Renal cortical epithelial cell (primary cell): ENCODE measurements at regions not wholly inside any gene's neighbourhood (a gene's known extent, or its start where the extent isn't known, plus 50 kb on each side); places are given as distances from the start of the nearest gene placed in this dataset.
A peak's percentile ranks its signal among the peaks of the same experiment; 100 is the strongest.

ENCODE experiments used
- DNase-seq: peaks from one replicate; pipeline ENCODE4 v3.0.0-alpha.2; 2011; ENCODE audit warnings: low read depth

- no peak for DNase-seq
Observed at GRCh38 chr3:170732660-170733245, 137.2 kb downstream of the RPL22L1 start.

DNA sequence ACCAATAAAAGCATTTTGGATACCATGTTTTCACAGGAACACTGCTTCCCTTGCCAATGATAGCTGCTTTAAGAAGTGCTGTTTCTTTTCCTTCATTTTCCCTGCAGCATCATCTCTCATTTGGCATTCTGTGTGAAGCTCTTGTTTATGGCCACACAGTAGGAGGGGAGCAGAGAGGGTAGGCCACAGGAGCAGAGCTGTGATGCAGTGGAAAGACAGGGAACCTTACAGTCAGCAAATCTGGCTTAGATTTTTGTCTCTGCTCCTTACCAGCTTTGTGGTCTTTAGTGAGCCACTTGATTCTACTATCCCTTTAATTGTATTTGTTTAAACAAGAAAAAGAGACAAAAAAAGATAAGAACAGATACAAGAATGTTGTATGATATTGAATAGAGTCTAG lies 138.7 kb downstream of the RPL22L1 start:
- no peak for DNase-seq

DNA sequence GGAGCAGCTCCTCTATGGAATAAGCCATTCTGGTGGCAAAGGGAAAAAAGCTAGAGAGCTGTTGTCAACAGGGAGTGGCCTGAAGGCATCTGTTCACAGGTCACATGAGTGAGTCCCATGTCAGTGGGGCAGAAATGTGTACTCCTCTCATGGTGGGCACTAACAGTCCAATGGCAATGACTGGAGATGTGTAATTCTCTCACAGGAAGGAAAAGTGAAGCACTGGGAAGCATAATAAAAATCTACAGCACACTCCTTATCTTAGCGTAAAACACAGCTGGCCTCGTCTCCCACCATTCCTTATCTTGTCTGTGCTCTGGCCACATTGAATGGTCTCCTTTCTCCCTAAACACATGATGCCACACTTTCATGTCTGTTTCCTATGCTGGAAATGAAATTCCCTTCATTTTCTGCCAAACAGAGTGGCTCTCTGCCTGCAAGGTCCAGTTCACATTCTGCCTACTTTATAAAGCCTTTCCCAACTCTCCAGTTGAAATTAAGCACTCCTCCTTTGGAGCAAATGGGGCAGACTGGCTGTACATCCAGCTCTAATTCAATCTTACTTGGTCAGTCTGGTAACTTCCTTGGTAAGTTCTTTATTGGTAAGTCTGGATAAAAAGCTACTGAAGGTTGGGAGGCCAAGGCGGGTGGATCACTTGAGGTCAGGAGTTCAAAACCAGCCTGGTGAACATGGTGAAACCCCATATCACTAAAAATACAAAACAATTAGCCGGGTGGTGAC lies 139.8 kb downstream of the RPL22L1 start:
- DNase-seq, result no peak

DNA sequence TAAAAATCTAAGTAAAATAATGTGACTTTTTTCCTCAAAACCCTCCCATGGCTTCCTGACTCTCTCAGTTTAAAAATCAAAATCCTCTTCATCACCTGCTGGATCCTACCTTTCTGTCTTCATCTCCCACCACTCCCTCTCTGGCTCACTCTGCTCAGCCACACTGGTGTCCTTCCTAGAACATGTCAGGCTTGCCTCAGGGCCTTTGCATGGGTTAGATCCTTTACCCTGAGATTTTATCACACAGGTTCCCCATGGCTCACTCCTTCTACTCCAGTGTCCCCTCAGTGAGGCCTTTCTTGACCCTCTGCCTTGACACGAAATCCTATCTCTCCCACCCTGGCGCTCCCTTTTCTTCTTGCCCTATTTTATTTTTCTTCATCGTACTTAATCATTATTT lies 141.8 kb downstream of the RPL22L1 start:
- DNase-seq, result no peak

DNA sequence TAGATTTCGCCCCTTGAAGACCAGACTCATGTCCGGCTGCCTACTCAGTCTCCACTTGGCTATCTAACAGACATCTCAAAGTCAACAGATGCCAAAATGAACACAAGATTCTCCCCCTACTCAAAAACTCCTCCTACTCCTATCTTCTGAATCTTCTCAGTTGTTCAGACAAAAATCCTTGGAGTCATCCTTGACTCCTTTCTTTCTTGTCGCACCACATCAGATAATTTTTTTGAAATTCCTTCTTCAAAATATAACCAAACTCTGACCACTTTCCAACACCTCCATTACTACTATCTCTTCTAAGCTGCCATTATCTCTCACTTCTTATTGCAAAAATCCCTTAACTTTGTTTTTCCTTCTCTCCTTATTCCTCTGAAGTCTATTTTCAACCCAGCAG lies 141.9 kb upstream of the SLC7A14 start:
- DNase-seq, result no peak

GRCh38 chr3:170726976-170727661 lies 141.2 kb upstream of the SLC7A14 start:
- peak; percentile 95 for DNase-seq

GRCh38 chr3:170725285-170725731 lies 139.4 kb upstream of the SLC7A14 start:
- no peak for DNase-seq

DNA sequence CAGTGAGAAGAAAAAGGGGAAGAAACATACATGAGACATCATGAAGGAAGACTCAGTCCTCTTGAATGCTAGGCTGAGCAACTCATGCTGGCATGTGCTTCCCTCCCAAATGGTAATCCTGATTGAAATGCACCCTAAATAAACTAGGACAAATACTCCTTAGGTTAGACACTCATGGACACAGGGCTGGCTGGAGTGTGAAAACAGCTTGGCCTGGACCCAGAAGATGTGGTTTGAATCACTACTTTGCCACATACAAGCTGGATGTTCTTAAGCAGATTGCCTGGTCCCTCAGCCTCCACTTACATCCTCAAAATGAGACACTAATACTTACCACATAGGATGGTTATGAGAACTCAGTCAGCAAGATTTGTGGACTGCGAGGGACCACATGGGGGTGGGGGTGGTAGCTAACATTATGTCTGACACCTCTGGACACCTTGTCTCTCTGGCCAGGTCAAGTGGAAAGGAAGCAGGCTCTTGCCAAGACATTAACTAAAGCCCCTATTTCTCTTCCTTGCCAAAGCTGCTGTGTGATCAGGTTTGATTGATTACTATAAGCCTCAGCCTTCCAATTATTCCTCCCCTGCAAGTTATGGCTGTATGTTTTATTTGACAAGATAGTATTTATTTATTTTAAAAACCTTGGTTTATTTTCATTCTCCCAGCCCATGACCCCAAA lies 138.9 kb upstream of the SLC7A14 start:
- peak; percentile 74 for DNase-seq

- DNase-seq, result peak; percentile 81
Observed at GRCh38 chr3:170723241-170723640, 137.4 kb upstream of the SLC7A14 start.

DNA sequence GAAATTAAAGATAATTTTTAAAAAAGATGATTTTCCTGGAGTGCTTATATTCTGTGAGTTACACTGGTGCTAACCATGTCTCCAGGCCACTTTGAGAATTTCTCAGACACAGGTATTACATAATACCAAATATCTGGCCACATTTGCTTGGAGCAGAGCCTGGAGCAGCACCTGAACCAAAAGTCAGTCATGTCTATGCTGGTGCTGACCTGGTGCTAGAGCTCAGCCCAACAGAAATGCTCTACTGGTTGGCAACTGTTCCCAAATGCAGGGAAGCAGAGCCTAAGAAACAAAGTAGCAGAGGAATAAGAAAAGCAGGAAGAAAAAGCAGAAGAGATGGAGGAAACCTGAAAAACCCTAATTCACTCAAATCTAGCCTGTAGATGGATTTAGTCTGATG lies 135.7 kb upstream of the SLC7A14 start:
- DNase-seq, result peak; percentile 74

DNA sequence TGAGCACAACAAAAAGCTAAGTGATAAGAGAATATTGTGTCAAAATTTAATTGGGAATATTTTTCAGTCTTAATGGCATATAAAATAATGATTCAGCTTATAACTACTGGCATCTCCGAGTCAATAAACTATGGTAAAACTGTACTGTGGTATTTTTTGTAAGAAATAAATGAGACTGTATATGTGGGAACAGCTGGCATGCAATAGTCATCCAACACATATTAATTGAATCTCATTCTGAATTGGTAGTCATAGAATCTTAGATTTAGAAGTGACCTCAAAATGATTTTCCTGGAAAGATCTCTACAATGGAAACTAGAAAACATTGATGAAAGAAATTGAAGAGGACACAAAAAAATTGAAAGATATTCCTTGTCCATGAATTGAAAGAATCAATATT lies 133.4 kb upstream of the SLC7A14 start:
- no peak for DNase-seq

DNA sequence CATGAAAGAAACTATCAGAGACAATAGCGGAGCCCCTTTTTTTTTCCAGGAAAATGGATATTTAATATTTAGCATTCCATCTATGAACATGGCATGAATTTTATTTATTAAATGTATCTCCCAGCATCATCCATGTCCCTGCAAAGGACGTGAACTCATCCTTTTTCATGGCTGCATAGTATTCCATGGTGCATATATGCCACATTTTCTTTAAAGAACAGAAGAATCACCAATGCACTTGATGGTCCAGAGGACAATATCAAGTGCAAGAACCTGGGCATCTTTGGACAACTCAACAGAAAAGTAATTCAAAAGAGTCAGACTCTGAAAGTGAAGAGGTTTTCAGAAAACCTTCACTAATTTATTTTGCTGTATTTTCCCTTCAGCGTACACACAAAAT lies 133.0 kb upstream of the SLC7A14 start:
- DNase-seq, result no peak

- peak; percentile 69 for DNase-seq
Observed at GRCh38 chr3:170717410-170718402, 131.8 kb upstream of the SLC7A14 start.

DNA sequence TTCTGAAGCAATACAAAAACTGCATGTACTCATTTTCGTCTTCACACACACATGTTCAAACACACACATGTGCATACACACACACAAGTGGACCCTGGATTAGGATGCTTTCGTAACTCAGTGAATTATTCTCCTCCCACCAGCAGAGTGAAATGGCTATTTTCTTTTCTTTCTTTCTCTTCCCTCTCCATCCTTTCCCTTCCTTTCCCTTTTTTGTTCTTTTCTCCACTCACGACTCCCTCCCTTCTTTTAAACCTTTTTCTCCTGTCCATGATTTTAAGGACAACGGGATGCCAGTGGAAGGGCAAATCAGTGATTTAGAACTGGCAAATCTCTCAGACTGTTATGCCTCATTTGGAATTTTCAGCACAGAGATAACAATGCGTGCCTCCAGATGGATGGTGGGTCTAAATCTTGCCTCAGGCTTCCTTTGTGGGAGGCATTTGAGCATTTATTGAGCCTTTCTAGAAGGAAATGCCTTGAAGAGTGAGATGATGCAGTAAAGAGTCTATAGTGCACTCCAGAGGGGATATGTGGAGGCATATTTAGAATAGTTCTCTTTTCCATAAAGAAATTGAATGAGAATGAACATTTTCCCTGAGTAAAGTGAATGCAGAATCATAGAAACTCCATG lies 130.4 kb upstream of the SLC7A14 start:
- no peak for DNase-seq

DNA sequence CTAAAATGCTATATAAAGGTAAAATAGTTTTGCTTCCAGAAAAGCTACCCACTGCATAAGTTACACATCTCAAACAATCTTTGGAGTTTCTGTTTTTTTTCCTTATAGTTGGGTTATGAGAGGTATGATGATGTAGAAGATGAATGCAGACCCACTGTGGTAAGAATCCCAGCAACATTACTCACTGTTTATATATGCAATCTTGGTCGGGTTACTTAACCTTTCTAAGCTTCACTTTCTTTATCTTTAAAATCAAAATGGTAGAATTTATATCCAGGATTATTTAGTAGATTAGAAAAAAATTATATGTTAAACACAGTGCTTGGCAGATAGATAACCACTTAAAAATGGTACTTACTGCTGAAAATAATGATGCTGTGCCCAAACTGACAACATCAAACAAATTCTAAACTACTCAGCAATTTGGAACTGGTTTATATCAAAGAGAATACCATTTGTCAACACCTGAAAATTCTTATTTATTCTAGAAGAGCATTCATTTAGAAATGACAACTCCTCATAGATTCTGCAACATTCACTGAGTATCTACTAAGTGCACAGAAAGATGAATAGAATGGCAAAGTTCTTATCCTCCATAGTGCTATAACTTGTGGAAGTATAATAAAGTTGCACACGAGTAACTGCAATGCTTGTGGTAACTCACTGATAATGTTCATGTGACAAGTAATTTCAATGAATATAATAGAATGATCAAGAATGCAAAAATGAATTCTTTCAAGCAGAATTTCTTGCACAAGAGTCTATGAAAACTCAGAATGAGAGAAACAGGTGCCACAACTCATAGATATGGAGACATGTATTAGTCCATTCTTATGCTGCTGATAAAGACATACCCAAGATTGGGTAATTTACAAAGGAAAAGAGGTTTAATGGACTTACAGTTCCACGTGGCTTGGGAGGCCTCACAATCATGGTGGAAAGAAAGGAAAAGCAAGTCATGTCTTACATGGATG lies 129.0 kb upstream of the SLC7A14 start:
- DNase-seq, result peak; percentile 32

DNA sequence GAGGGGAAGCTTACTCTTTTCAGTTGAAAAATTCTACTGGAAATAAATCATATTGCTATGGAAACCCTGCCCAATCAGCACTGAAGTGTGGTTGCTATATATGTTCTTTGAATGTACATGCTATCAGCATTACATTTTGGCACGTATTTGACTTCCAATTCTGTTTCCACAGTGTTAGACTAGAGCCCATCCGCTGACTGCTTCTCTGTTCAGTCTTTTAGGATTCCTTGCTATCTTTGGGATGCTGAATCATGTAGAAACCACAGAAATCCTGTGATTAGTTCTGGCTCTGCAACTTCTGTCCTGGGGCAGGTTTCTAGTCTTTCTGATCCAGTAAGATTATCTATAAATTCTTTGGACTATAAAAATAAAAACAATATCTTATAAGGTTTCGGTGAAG lies 128.2 kb upstream of the SLC7A14 start:
- DNase-seq, result peak; percentile 33

DNA sequence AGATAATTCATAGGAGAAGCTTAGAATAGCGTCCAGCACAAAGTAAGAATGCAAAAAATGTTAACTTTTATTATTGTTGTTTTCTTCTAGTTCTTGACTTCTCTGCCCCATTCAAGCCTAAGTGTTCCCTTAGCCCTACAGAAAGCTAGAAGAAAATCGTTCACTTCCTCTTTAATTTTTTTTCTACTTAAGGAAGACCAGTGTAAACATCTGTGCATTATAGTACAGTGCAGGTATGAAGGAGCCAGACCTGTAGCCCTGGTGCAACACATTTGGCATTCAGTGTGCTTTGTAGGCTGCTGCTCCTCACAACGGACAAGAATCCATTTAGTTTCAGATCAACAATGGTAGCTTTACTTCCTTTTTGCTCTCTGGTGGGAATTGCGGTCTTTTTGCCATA lies 127.8 kb upstream of the SLC7A14 start:
- DNase-seq, result no peak

DNA sequence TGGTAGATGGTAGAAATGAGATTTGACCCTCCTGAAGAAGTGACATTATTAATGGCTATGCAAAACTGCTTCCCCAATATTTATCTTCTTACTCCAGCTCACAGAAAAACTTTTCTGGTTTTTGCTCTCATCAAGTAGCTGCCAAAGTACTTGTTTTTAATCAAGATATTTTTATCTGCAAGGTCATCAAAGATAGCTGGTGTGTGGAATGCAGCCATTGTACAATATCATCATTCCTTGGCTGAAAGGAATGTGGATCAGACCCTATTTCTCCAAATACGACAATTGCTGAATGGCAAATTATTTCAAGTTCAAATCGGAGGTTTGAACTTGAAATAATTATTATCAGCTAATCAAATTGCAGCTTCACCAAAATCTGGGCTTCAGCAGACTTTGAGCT lies 126.9 kb upstream of the SLC7A14 start:
- no peak for DNase-seq

GRCh38 chr3:170712336-170712735 lies 126.5 kb upstream of the SLC7A14 start:
- DNase-seq, result no peak

GRCh38 chr3:170711786-170712185 lies 125.9 kb upstream of the SLC7A14 start:
- no peak for DNase-seq
